Left lung (tissue), 4 donors: ENCODE measurements at regions not wholly inside any gene's neighbourhood (a gene's known extent, or its start where the extent isn't known, plus 50 kb on each side); places are given as distances from the start of the nearest gene placed in this dataset.
"Not testable (repeated sequence)": the region's sequence is repeated elsewhere in the genome, so short reads cannot be mapped to it uniquely, and the experiment has no call there.

Experiments
- ATAC-seq: fragments of 200-7000 bp; cut with Tn5 transposase; one replicate; pipeline ENCODE4 v1.9.1; 2020; ENCODE audit warnings: moderate library complexity
- DNase-seq, 4 donors: peaks; one replicate each; pipeline ENCODE4 v3.0.0-alpha.2; 2013 to 2020
- H3K27ac ChIP-seq, 2 donors: fragments of 200-600 bp; sonication (generic) in 1 of 2; one replicate each; pipeline versions ENCODE4 v1.5.0 to v1.8.0; 2020 to 2021
- H3K27me3 ChIP-seq, 2 donors: fragments of 200-600 bp; sonication (generic) in 1 of 2; one replicate each; pipeline versions ENCODE4 v1.5.0 to v1.8.0; 2020 to 2021
- H3K36me3 ChIP-seq, 2 donors: fragments of 200-600 bp; sonication (generic) in 1 of 2; one replicate each; pipeline versions ENCODE4 v1.5.0 to v1.8.0; 2020 to 2021
- H3K4me1 ChIP-seq, 2 donors: fragments of 200-600 bp; one replicate each; pipeline ENCODE4 v1.8.0; 2021
- H3K4me3 ChIP-seq, 2 donors: fragments of 200-600 bp; sonication (generic) in 1 of 2; one replicate each; pipeline versions ENCODE4 v1.5.0 to v1.8.0; 2020 to 2021; ENCODE audit warnings: mild to moderate bottlenecking in 1 of 2
- H3K9me3 ChIP-seq, 2 donors: fragments of 200-600 bp; sonication (generic) in 1 of 2; one replicate each; pipeline versions ENCODE4 v1.5.0 to v1.8.0; 2020 to 2021
- CTCF ChIP-seq, 2 donors: fragments of 200-600 bp; sonication (generic) in 1 of 2; IDR thresholded peaks; one replicate each; pipeline versions ENCODE4 v1.5.0 to v1.8.0; 2021; ENCODE audit warnings: antibody characterized with exemption in 2 of 2
- intact Hi-C, 2 donors: fragments of 100-400 bp; cut with DNase I; formaldehyde crosslinking; loops; one replicate each; pipeline versions ENCODE4 v1.11.2 to v1.14.2; 2022
- donor health status: DM: no; HTN: yes; CAD: no.
- donor health status: DM: no; HTN: no; CAD: no.

GRCh38 chr5:155700333-155700732 is 626.6 kb upstream of the SGCD start:
- H3K27me3 ChIP-seq: no peaks in the 10 kb centered on the region
- DNase-seq: no peak
- no peak for TF ChIP-seq CTCF (IDR thresholded peaks at IDR 0.05)
- H3K9me3 ChIP-seq: no peaks in the 10 kb centered on the region
- ATAC-seq: no peak
- no peaks in the 10 kb centered on the region for H3K36me3 ChIP-seq
- no peak overlapping the region for H3K27ac ChIP-seq
- no peaks in the 10 kb centered on the region for H3K4me1 ChIP-seq
- no peak overlapping the region for H3K4me3 ChIP-seq
- intact Hi-C loops: no loop called here

GRCh38 chr5:155711882-155712281 is 615.1 kb upstream of the SGCD start:
- intact Hi-C loops: no loop called here
- Histone ChIP-seq H3K36me3 (no peaks in the 10 kb centered on the region), H3K27me3 (no peaks in the 10 kb centered on the region), H3K27ac (no peak overlapping the region), H3K4me3 (no peak overlapping the region), H3K9me3 (peaks cover 0 to 8% of the 10 kb centered on the region in 2 donors), H3K4me1 (no peaks in the 10 kb centered on the region)
- DNase-seq: no peak
- no peak for TF ChIP-seq CTCF (IDR thresholded peaks at IDR 0.05)
- ATAC-seq: no peak

GRCh38 chr5:155714435-155714834 is 612.5 kb upstream of the SGCD start:
- H3K27ac ChIP-seq, intact Hi-C loops, ATAC-seq: not testable (repeated sequence)

GRCh38 chr5:155726267-155726666 is 600.7 kb upstream of the SGCD start:
- H3K27me3 ChIP-seq: peaks cover 47 to 66% of the 10 kb centered on the region in 2 donors
- peak in 2 of 4 donors; percentile 15 to 21 for DNase-seq

More at GRCh38 chr5:155714435-155714834, 612.5 kb upstream of the SGCD start:
- H3K4me3 ChIP-seq, H3K4me1 ChIP-seq, H3K9me3 ChIP-seq, DNase-seq, H3K36me3 ChIP-seq, H3K27me3 ChIP-seq: not testable (repeated sequence)

GRCh38 chr5:155727512-155728145 is 599.3 kb upstream of the SGCD start:
- no peak for TF ChIP-seq CTCF (IDR thresholded peaks at IDR 0.05)
- Histone ChIP-seq H3K4me3 (peak overlapping the region; percentile 5 to 21), H3K9me3 (no peaks in the 10 kb centered on the region), H3K27me3 (peaks cover 52 to 79% of the 10 kb centered on the region in 2 donors), H3K4me1 (peaks cover 5 to 6% of the 10 kb centered on the region in 2 donors), H3K27ac (no peak overlapping the region), H3K36me3 (no peaks in the 10 kb centered on the region)
- intact Hi-C loops: no loop called here
- DNase-seq (no peak), ATAC-seq (no peak)

More at GRCh38 chr5:155726267-155726666, 600.7 kb upstream of the SGCD start:
- intact Hi-C loops: no loop called here
- no peaks in the 10 kb centered on the region for H3K9me3 ChIP-seq
- H3K27ac ChIP-seq: no peak overlapping the region
- ATAC-seq: no peak
- no peaks in the 10 kb centered on the region for H3K36me3 ChIP-seq
- peaks cover 5 to 6% of the 10 kb centered on the region in 2 donors for H3K4me1 ChIP-seq
- H3K4me3 ChIP-seq: no peak overlapping the region
- TF ChIP-seq CTCF (IDR thresholded peaks at IDR 0.05): no peak
